Colon (tissue), 2 donors: ENCODE measurements at regions not wholly inside any gene's neighbourhood (a gene's known extent, or its start where the extent isn't known, plus 50 kb on each side); places are given as distances from the start of the nearest gene placed in this dataset.
"Not testable (repeated sequence)": the region's sequence is repeated elsewhere in the genome, so short reads cannot be mapped to it uniquely, and the experiment has no call there.

ENCODE experiments used
- FAIRE-seq: peaks from 2 replicates; lab custom pipeline; 2012; peaks lifted over from hg19 to GRCh38; lab: Jason Lieb, UNC
- donor health status: control.
- donor health status: control.

DNA sequence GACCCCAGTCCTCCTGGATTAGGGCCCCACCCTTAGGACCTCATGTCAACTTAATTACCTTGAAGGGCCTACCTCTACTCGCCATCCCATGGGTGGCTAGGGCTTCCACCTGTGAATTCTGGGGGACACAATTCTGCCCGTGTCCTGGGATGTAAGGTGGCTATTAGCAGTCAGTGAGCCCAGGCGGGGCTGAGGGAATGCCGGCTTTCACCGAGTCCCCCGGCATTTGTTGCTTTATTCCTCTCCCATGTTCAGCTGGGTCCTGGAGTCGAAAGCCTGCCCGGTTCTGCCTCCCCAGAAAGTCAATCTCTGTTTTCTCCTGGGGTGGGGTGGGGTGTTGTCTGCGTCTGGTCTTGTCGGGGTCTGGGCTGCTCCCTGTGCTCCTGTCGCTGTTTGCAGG lies 125.6 kb downstream of the GLRX3 start:
- FAIRE-seq, result no peak

DNA sequence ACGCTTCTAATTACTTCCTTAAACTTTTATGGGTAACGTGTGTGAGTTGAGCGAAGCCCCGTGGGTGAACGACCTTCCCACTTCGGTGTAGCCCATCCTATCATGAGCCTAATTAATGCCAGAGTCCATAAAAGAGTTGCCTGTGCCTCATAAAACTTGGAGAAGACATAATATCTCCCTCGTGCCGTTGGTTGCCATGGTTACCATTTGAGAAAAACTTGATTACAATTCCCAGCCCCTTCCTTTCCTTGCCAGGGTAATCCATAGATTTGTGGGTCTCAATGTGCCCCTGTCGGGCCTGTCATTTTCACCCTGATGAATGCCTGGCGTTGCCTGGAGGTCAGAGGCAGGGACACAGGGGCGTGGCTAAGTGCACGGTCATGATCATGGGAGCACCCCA lies 127.1 kb downstream of the GLRX3 start:
- no peak for FAIRE-seq

DNA sequence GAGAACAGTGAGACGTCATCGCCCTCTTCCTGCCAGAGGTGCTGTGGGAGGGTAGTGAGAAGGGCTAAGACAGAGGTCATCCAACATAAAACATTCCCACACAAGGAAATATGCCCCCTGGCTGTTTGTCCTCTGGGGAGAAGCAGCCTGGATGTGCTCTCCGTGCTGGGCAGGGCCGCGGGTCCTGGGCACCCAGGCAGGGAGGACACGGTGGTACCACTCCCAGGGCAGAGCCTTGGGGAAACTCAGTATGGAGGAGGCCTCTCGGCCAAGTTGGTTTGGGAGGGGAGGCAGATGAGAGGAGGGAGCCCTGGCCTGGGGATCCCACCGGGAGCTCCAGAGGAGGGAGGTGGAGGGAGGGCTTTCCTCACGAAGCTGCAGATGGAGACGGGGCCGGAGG lies 129.4 kb downstream of the GLRX3 start:
- no peak for FAIRE-seq

GRCh38 chr10:130282492-130283218 lies 146.5 kb downstream of the GLRX3 start:
- no peak for FAIRE-seq

- no peak for FAIRE-seq
Measured at GRCh38 chr10:130283219-130283545, 147.0 kb downstream of the GLRX3 start.

- FAIRE-seq, result not testable (repeated sequence)
Measured at GRCh38 chr10:130295761-130296160, 159.6 kb downstream of the GLRX3 start.

DNA sequence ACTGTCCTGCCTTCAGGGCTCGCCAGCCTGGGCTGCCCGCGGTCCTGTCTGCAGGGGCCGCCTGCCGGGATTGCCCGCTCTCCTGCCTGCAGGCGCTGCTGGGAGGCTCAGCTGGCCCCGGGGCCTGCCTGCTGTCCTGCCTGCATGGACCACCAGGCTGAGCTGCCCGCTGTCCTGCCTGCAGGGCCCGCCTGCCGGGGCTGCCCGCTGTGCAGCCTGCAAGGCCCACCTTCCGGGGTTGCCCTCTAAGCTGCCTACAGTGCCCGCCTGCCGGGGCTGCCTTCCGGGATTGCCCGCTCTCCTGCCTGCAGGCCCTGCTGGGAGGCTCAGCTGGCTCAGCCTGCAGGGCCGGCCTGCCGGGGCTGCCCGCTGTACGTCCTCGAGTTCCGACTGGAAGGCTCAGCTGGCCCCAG lies 164.4 kb downstream of the GLRX3 start:
- FAIRE-seq, result no peak

DNA sequence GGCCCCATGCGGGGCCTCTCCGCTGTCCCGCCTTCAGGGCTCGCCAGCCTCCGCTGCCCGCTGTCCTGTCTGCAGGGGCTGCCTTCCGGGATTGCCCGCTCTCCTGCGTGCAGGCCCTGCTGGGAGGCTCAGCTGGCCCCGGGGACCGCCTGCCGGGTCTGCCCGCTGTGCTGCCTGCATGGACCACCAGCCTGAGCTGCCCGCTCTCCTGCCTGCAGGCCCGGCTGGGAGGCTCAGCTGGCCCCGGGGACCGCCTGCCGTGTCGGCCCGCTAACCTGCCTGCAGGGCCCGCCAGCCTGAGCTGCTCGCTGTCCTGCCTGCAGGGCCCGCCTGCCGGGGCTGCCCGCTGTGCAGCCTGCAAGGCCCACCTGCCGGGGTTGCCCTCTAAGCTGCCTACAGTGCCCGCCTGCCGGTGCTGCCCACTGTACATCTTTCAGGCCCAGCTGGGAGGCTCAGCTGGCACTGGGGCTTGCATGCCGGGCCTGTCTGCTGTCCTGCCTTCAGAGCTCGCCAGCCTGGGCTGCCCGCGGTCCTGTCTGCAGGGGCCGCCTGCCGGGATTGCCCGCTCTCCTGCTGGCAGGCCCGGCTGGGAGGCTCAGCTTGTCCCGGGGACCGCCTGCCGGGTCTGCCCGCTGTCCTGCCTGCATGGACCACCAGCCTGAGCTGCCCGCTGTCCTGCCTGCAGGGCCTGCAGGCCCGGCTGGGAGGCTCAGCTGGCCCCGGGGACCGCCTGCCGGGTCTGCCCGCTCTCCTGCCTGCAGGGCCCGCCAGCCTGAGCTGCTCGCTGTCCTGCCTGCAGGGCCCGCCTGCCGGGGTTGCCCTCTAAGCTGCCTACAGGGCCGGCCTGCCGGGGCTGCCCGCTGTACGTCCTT lies 165.1 kb downstream of the GLRX3 start:
- no peak for FAIRE-seq

DNA sequence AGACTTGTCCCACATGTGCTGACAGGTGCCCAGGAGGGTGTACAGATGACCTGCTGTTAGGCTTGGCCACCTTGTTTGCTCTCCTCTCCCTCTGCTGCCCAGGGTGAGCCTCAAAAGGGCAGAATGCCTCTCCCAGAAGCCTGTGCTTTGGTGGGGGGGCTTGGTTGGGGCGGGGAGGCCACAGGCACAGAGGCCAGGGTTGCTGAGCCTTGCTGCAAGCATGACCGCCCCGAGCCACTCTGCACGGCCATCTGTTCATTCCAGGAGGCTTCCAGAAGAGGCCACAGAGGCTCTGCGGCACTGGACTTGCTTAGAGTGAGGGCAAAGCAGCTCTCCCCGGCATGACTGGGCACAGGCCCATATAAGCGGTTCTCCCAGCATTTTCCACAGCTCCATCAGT lies 190.8 kb downstream of the GLRX3 start:
- no peak for FAIRE-seq

DNA sequence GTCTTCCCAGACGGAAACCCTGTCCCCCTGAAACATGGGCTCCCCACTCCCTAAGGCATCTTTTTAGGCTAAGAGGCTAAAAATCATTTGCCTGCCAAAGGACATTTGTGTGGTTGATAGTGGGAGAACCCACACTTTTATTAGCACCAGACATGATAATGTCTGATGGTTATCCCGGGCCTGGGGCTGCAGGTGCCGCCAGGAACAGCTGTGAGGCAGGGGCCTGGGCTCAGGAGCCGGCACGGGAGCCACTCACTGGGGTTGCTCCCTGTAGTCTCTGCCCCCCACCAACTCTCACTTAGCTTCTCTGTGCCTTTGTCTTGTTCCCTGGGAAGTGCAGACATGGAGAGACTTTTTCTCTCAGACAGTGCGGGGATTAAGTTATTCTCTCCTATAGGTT lies 193.6 kb downstream of the GLRX3 start:
- FAIRE-seq, result no peak

GRCh38 chr10:130333185-130333584 lies 197.0 kb downstream of the GLRX3 start:
- no peak for FAIRE-seq

GRCh38 chr10:130335336-130335735 lies 199.1 kb downstream of the GLRX3 start:
- FAIRE-seq, result no peak

DNA sequence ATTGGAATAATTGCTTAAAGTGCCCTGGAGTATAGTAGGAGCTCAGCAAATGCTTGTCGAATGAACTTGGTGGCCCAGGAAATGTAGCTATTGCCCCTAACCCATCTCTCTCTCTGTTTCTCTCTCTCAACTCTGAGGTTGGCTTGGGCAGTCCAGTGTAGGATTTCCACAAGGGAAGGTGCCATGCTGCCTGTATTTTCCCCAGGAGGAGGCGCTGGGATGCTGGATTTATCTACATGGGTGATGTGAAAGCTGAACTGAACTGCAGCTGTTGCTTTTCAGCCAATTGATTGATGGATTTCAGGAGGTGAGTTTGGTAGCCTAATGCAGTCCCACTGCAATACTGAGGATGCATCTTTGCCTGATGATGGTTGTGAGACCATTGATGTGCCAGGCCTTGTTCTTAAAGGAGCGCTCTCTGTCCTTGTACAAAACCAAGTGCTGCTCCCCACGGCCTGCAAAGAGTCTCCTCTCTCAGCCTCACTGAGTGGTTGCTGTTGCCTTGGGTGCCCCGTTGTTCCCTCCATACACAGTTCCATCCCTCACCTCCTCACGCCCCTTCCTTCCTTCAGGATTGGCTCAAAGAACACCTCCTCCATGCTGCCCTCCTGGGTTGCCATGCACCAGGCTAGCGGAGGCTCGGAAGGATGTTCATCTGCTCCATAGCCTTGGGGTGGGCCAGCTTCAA lies 200.6 kb downstream of the GLRX3 start:
- FAIRE-seq, result no peak

DNA sequence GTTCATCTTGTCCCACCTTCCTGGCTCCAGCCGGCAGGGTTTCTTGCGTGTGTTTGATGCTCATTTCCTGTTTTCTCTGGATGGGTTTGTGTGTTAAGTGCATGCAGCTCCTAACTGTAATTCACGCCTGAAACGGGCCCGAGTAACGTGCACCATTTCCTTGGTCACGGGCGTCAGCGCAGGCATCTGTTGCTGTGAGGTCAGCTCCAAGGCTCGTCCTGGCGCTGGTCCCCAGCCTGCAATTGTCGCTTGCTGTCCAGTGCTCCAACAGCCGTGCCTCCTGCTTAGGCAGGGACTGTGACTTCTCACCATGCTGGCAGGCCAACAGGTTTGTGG lies 201.1 kb downstream of the GLRX3 start:
- FAIRE-seq, result no peak

DNA sequence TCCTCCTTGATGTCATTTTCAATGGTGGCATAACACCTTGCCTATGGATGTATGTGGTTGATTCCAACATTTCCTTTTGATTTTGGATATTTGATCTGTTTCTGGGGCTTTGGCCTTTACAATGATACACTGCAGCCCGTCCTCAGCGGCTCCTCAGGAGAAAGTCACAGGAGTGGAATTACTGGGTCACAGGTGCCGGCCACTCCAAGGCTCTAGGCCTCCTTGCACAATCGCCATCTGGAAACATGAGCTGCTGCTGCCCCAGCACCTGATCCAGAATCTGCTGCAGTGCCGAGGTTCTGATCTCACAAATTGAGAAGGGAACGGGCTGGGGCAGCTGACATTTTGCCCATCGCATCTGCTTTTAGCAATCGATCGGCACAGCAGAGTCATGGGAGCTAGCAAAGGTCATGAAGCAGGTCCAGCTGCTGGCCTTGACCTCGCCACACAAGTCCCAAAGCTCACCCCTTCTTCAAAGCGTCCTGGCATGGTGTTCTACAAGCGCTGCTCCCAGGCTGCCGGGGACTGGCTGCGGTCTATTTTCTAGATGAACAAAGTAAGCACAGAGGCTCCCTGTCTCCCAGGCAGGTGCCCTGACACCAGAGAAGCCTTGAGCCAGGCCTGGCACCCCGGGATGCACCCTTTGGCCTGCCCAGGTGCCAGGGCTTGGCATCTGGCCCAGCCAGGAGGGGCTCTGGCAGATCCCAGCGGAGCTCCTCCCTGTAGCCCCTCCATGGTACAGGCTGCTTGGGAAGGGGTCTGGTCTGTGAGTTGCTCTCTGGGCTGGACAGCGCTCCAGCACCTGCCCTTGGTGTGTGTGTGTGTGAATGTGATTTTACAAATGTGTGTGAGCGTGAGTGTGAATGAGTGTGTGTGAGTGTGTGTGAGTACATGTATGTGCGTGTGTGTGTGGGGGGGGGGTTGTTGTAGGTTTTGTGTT lies 201.8 kb downstream of the GLRX3 start:
- no peak for FAIRE-seq

DNA sequence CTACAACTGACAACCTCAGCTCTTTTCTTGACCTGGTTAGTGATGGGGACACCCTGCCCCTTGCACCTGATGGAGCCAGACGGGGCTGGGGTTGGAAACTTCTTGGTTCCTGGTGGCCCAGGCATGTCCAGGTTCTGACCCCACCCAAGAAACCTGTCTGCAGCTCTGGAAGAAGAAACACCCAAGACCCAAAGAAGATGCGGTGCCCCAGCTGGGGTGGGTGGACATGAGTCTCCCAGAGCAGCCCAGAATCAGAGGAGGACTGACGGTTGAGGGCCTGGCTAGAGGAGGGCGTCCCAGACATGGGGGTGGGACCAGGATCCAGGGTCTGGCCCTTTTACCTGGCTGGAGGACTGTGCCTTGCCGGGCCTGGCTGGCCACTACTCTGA lies 202.4 kb downstream of the GLRX3 start:
- no peak for FAIRE-seq

- FAIRE-seq, result no peak
Measured at GRCh38 chr10:130339091-130339490, 202.9 kb downstream of the GLRX3 start.

DNA sequence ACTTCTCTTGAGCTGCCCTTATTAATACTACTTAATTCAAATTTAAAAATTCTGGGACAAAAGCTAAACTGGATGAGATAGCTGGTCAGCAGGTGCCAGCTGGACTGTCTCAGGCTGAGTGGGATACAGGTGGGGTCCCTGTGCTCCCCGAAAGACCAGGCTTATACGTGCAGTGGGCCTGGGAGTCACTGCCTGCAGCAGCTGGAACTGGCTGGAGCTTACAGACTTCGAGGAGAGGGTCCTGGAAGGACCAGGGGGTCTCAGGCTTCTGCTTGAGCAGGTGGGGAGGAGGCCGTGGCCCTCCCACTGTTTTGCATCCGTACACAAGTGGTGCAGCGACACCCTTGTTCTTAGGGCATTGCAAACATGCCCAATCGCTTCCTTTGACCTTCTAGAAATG lies 203.7 kb downstream of the GLRX3 start:
- no peak for FAIRE-seq

- FAIRE-seq, result no peak
Measured at GRCh38 chr10:130340816-130341215, 204.6 kb downstream of the GLRX3 start.

DNA sequence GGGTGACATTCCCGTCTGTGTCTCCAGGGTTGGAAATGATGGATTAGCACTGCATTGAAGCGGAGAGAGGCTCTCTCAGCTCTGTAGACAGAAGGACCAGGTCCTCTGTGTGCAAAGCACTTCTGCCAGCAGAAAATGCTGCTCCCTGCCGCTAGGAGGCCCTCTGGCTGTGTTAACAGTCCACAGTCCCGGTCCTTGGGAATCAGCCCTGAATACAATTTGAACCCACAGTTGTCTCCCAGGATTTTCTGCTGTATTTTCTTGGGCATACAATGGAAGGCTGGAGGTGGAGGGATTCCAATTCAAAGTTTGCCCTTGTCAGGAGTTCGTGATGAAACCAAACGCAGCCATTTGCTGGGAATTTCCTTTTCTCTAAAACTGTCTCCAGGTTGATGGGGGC lies 205.2 kb downstream of the GLRX3 start:
- FAIRE-seq, result no peak

DNA sequence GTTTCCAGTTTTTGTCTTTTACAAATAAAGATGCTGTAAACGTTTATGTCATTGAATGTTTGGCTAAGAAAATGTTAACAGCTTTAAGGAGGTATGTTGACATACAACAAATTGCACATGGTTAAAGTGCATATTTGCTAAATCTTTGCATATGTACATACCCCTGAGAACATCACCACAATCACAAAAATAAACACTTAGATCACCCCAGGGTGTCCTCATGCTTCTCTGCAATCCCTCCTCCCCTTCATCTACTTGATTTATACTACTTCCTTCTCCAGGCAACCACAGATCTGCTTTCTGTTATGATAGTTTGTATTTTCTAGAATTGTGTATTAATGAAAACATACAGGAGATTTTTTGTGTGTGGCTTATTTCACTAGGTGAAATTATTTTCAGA lies 209.5 kb downstream of the GLRX3 start:
- no peak for FAIRE-seq

DNA sequence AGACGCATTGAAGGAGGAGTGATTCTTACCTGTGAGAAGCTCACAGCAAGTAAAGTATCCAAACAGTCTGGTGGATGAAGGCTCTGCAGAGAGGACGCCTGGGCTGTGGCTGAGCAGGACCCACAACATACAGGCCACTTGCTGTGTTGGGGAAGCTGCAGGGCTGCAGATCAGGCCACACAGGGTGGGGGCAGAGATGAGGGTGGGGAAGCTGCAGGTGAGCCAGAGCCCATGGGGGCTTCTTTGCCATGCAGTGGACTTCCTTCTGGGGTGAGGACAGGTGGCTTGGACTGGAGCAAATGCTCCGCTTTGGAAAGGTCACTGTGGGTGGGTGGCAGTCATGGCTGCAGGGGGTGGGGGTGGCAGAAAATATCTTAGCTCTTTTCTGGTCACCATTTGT lies 214.8 kb downstream of the GLRX3 start:
- FAIRE-seq, result no peak
